Rectal smooth muscle tissue (tissue), 1 donor: ENCODE measurements at regions not wholly inside any gene's neighbourhood (a gene's known extent, or its start where the extent isn't known, plus 50 kb on each side); places are given as distances from the start of the nearest gene placed in this dataset.

ENCODE experiments used
- H3K27ac ChIP-seq: one replicate; pipeline ENCODE4 v1.7.0; 2013; ENCODE audit warnings: low read depth, low read length, inconsistent platforms
- H3K27me3 ChIP-seq: one replicate; pipeline ENCODE4 v1.7.0; 2013; ENCODE audit warnings: low read length; ENCODE audit not compliant: control insufficient read depth, insufficient read depth
- H3K36me3 ChIP-seq: one replicate; pipeline ENCODE4 v1.7.0; 2013; ENCODE audit warnings: low read length; ENCODE audit not compliant: control insufficient read depth, insufficient read depth
- H3K4me1 ChIP-seq: one replicate; pipeline ENCODE4 v1.7.0; 2013; ENCODE audit warnings: low read length; ENCODE audit not compliant: control insufficient read depth, insufficient read depth
- H3K4me3 ChIP-seq: one replicate; pipeline ENCODE4 v1.7.0; 2013; ENCODE audit warnings: low read length
- H3K9ac ChIP-seq: one replicate; pipeline ENCODE4 v1.7.0; 2013; ENCODE audit warnings: low read length

DNA sequence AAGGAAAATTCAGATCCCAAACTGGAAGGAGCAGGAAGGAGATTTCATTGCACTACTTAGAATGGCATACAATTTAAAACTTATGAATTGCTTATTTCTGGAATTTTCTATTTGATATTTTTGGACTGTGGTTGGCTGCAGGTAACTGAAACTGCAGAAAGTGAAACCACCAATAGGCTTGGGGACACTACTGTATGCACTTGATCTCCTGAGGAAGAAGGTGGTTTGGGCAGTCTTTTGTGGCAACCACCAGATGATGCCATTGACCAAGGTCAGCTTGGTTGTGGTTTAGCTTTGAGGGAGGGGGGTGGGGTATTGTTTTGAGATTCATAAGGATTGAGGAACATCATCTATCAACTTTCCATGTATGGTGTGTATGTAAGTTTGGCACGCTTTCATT, 209.5 kb upstream of the STXBP6 start:
- H3K4me1 ChIP-seq: no peaks in the 10 kb centered on the region
- no peak overlapping the region for H3K9ac ChIP-seq
- H3K27me3 ChIP-seq: no peaks in the 10 kb centered on the region
- no peak overlapping the region for H3K4me3 ChIP-seq
- H3K36me3 ChIP-seq: no peaks in the 10 kb centered on the region
- H3K27ac ChIP-seq: no peak overlapping the region

DNA sequence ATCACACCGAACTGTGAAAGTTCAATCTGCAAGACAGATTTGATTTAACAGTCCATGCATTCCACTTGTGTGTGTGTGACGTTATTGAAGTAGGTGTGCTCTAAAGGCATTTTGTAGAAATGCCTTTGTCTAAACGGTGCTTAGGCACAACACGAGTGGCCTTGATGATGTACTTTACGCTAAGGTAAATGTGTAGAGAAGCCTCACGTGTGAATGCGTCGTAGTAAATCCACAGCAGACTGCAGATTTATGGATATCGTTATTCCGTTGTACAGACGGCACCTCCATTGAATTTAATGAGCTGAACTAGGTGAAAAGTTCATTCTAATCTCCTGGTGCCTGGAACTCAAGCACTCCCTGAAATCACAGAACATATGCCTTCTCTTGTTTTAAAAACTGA, 202.8 kb upstream of the STXBP6 start:
- Histone ChIP-seq H3K27me3 (no peaks in the 10 kb centered on the region), H3K9ac (no peak overlapping the region), H3K4me1 (no peaks in the 10 kb centered on the region), H3K27ac (no peak overlapping the region), H3K36me3 (no peaks in the 10 kb centered on the region), H3K4me3 (no peak overlapping the region)

DNA sequence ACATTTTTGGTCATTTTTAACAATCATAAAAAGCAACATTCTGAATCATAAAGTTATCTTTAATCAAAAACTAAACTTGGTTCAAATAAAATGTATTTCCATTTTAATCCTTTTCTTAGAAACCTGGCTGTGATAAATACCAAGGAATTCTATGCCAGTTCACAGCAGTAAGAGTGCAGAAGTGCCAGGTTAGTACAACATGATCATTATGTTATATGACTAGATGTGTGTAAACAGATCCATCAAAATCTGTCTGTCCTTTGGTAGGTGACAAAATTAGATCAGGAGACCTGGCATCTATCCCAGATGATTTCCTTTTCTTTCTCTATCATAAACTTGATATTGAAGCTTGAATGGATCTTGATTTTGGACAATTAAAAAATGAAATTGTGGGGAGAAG, 200.6 kb upstream of the STXBP6 start:
- no peaks in the 10 kb centered on the region for H3K27me3 ChIP-seq
- H3K4me3 ChIP-seq: no peak overlapping the region
- H3K4me1 ChIP-seq: no peaks in the 10 kb centered on the region
- H3K9ac ChIP-seq: no peak overlapping the region
- no peak overlapping the region for H3K27ac ChIP-seq
- H3K36me3 ChIP-seq: no peaks in the 10 kb centered on the region

DNA sequence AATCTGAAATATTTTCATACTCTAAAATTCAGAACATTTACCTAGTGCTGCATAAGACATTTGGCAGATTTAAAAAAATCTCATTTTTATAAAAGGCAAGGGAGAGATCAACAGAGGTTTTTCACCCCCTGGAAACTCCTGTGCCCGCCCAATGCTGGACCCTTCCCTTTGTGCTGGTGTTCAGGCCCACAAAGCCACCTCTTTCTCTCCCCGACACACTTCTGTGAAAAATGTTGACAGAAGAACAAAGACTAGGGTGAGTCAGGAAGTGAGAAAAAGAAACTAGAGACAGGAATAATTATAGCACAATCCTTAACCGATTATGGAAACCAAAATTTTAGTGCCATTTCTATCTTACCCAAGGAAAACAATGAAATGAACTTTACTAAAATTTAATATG, 197.7 kb upstream of the STXBP6 start:
- H3K9ac ChIP-seq: no peak overlapping the region
- H3K27ac ChIP-seq: no peak overlapping the region
- H3K4me3 ChIP-seq: no peak overlapping the region
- H3K36me3 ChIP-seq: no peaks in the 10 kb centered on the region
- H3K4me1 ChIP-seq: no peaks in the 10 kb centered on the region
- no peaks in the 10 kb centered on the region for H3K27me3 ChIP-seq

DNA sequence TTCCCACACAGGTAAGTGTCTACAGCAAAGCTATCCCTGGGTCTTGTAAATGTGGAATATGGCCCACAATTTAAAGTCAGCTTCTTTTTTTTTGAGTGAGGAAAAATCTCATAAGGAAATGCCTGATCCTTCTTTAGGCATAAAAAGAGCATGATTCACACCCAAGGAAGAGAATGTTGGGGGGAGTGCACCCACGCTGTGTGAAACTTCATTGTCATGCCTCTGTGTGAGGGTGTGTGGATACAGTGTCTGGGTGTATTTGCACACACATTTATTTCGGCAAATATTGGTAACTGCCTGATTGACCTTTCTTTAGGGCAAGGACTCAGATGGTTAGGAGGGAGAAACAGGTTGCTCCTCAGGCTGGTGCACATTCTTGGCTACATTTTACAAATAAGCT, 196.8 kb upstream of the STXBP6 start:
- Histone ChIP-seq H3K4me1 (no peaks in the 10 kb centered on the region), H3K27ac (no peak overlapping the region), H3K9ac (no peak overlapping the region), H3K27me3 (no peaks in the 10 kb centered on the region), H3K36me3 (no peaks in the 10 kb centered on the region), H3K4me3 (no peak overlapping the region)

DNA sequence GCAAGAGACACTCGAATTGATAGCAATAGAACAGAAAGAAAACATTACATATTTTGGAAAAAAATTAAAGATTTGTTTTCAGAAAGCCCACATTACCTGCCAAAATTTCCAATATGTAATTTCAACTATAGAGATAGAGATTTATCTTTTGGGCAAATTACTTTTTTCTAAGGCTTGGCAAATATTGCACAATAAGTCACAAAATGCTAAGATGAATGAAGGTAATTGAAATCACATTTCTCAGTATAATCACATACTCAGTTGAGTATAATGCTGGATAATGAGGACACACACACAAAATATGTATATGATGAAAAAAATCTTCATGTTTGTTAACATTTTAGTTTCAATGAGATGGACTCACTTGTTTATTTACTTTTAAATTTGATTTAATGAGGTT, 189.2 kb upstream of the STXBP6 start:
- Histone ChIP-seq H3K4me1 (no peaks in the 10 kb centered on the region), H3K27me3 (no peaks in the 10 kb centered on the region), H3K9ac (no peak overlapping the region), H3K27ac (no peak overlapping the region), H3K4me3 (no peak overlapping the region), H3K36me3 (no peaks in the 10 kb centered on the region)

DNA sequence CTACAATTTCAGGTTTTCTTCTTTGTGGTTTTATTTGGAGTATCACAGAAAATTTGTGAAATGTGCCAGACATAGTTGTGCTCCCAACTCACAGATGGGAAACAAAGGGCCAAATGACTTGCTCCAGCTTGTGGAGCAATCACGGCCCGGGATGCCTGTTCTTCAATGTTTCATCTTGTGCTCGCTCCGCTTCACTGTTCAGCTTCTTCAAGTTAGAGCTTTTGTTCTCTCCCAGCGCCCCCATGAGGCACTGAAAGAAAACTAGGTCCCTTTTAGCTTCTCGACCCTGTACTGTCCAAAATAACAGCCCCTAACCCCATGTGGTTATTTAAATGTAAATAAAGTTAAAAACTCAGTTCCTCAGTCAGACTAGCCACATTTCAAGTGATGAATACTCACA, 187.9 kb upstream of the STXBP6 start:
- H3K27me3 ChIP-seq: no peaks in the 10 kb centered on the region
- H3K4me1 ChIP-seq: no peaks in the 10 kb centered on the region
- H3K36me3 ChIP-seq: no peaks in the 10 kb centered on the region
- H3K9ac ChIP-seq: no peak overlapping the region
- H3K4me3 ChIP-seq: no peak overlapping the region
- H3K27ac ChIP-seq: no peak overlapping the region

DNA sequence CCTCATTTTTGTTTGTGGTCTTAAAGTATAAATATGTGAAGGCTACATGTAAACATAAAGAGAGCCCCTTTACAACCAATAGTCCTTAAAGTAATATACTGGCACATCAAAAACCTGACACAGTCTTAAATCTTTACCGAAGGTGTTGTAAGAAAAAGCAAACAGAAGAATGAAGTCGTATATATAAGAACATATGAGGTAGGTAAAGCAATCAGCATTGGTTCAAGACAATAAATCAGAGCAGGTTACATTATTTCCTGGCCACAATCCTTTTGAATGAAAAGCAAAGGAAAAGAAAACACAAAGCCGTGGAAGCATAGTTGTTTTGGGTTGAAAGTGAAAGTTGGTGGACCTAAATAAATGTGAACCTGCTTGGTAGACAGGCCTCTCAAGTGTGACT, 183.7 kb upstream of the STXBP6 start:
- Histone ChIP-seq H3K36me3 (no peaks in the 10 kb centered on the region), H3K4me3 (no peak overlapping the region), H3K27me3 (no peaks in the 10 kb centered on the region), H3K4me1 (no peaks in the 10 kb centered on the region), H3K9ac (no peak overlapping the region), H3K27ac (no peak overlapping the region)

DNA sequence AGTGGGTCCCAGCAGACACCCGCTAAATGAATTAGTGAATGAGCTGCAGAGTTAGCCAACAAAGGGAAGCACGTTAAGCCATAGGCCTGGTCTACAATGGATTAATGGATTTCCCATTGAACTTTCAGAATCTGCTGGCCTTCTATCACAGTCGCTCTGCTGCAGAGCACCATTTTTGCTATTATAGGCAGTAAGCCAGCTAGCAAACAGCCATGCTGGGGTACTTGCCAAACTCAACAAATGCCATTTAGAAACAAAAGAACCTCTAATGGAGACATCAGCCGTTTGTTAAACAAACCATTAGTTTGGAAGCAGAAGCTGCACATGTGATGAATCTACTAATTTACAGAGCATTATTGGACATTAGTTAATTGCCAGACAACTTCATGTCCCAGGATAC, 181.1 kb upstream of the STXBP6 start:
- no peak overlapping the region for H3K4me3 ChIP-seq

DNA sequence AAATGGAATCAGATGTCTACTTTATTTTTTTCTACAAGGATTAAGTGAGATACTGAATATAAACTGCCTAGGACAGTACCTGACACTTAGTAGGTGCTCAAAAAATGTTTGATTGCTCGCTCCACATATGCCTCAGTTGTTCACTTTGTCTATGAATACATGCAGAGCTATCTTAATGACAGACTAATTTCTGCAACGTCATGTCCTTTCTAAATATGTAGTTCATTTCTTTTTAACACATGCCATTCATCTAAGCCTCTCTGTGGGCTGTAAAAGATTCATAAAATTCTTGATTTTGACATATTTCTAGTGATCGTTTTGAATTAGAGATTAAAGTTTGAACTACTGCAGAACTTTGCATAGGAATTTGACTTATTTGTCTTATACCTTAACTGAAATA, 176.3 kb upstream of the STXBP6 start:
- Histone ChIP-seq H3K9ac (no peak overlapping the region), H3K4me3 (no peak overlapping the region), H3K36me3 (no peaks in the 10 kb centered on the region), H3K27me3 (no peaks in the 10 kb centered on the region), H3K27ac (no peak overlapping the region), H3K4me1 (no peaks in the 10 kb centered on the region)

More for the DNA sequence above, 181.1 kb upstream of the STXBP6 start:
- H3K4me1 ChIP-seq: no peaks in the 10 kb centered on the region
- H3K27me3 ChIP-seq: no peaks in the 10 kb centered on the region
- H3K27ac ChIP-seq: no peak overlapping the region
- no peak overlapping the region for H3K9ac ChIP-seq
- no peaks in the 10 kb centered on the region for H3K36me3 ChIP-seq

DNA sequence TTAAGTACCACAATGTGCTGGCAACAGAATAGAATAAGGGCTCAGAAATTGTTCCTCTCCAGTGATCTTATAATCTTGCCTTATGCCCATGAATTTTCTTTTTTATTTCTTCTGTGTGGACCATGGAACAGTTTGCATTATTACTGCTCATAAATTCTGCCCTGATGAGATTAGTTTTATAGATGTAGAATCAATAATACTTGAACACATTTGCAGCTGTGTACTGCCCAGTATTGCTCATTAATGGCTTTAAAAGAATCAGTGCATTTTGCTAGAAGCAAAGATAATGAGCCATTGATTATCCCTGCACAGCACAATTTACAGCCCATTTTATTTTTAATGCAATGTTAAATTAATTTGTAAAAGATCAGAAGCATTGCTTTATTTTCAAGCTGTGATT, 172.3 kb upstream of the STXBP6 start:
- H3K27ac ChIP-seq: no peak overlapping the region
- no peaks in the 10 kb centered on the region for H3K4me1 ChIP-seq
- no peak overlapping the region for H3K4me3 ChIP-seq
- no peak overlapping the region for H3K9ac ChIP-seq
- H3K36me3 ChIP-seq: no peaks in the 10 kb centered on the region
- no peaks in the 10 kb centered on the region for H3K27me3 ChIP-seq

DNA sequence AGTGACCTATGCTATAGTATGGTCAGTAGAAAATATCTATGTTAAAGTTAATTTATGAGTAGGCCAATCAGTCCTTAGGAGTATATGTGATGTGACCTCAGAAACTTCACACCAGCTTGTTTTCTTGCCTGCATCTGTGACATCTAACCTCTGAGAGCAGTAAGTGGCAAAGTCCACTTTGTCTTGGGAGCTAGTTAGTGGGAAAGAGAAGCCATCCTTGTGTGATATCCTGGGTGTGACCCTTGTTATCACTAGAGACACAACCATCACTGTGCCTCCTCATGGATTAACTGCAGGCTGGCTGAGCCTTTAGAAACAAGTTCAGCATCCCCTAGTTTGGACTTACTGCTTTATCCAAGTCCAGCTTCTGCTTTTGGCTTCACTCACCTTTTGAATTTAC, 170.6 kb upstream of the STXBP6 start:
- H3K9ac ChIP-seq: no peak overlapping the region

DNA sequence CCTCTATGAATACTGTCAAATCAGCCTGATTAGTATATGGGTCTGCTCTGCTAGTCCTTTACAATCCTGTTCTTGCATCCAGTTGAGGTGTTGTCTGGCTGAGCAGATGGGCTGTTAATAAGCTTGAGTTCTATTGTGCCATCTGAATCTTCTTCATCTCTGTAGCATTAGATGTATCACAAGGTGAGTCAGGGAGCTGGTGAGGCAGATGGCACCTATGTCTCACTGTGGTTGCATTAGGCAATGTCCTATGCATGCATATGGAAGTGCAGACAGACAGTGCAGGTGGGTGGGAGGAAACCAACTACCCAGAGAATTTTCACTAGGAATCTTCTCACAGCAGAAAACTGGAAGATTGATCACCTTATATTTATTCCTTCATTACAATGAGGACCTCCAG, 165.7 kb upstream of the STXBP6 start:
- H3K27me3 ChIP-seq: no peaks in the 10 kb centered on the region
- no peaks in the 10 kb centered on the region for H3K36me3 ChIP-seq
- H3K4me3 ChIP-seq: no peak overlapping the region
- no peak overlapping the region for H3K9ac ChIP-seq
- no peak overlapping the region for H3K27ac ChIP-seq
- no peaks in the 10 kb centered on the region for H3K4me1 ChIP-seq

More for the DNA sequence above, 170.6 kb upstream of the STXBP6 start:
- Histone ChIP-seq H3K4me3 (no peak overlapping the region), H3K27ac (no peak overlapping the region), H3K4me1 (no peaks in the 10 kb centered on the region), H3K27me3 (no peaks in the 10 kb centered on the region), H3K36me3 (no peaks in the 10 kb centered on the region)

DNA sequence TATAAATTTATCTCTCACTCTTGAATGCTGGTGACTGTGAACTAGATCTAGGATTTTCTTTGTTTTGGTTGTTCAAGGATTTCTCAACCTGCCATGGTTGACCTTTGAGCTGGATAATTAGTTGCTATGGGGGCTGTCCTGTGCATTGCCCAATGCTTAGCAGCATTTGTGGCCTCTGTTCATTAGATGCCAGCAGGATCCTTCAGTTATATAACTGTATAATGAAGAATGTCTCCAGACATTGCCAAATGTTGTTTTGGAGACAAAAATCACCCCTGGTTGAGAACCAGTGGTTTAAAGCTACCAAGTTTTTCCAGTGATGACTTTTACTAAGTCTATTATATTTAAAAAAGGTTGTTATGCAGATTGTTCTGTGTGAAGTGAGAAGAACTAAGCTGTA, 147.9 kb upstream of the STXBP6 start:
- no peak overlapping the region for H3K4me3 ChIP-seq
- H3K36me3 ChIP-seq: no peaks in the 10 kb centered on the region
- no peak overlapping the region for H3K27ac ChIP-seq
- no peak overlapping the region for H3K9ac ChIP-seq
- no peaks in the 10 kb centered on the region for H3K27me3 ChIP-seq
- H3K4me1 ChIP-seq: no peaks in the 10 kb centered on the region
